Vagina (tissue), 2 donors: ENCODE measurements at regions not wholly inside any gene's neighbourhood (a gene's known extent, or its start where the extent isn't known, plus 50 kb on each side); places are given as distances from the start of the nearest gene placed in this dataset.

Experiments
- DNase-seq, 2 donors: peaks; one replicate each; pipeline ENCODE4 v3.0.0-alpha.2; 2017; ENCODE audit errors: extremely low spot score in 2 of 2
- H3K27ac ChIP-seq: fragments of 200-600 bp; sonication (generic); one replicate; pipeline ENCODE4 v1.5.1; 2019
- H3K27me3 ChIP-seq: fragments of 200-600 bp; sonication (generic); one replicate; pipeline ENCODE4 v1.5.1; 2019
- H3K36me3 ChIP-seq, 2 donors: fragments of 200-600 bp; sonication (generic); one replicate each; pipeline ENCODE4 v1.5.1; 2017 to 2019
- H3K4me1 ChIP-seq: fragments of 200-600 bp; sonication (generic); one replicate; pipeline ENCODE4 v1.5.1; 2019
- H3K4me3 ChIP-seq, 2 donors: fragments of 200-600 bp; sonication (generic); 1 replicate in 1 of 2; 2 replicates in 1 of 2; pipeline ENCODE4 v1.5.1; 2016 to 2019
- H3K9me3 ChIP-seq: fragments of 200-600 bp; sonication (generic); one replicate; pipeline ENCODE4 v1.5.1; 2019
- CTCF ChIP-seq, 3 experiments: fragments of 450-650 bp in 2 of 3; fragments of 200-600 bp in 1 of 3; sonication (generic) in 1 of 3; IDR thresholded peaks; one replicate each; pipeline ENCODE4 v1.5.1; 2017 to 2019; ENCODE audit warnings: antibody characterized with exemption in 3 of 3, mild to moderate bottlenecking in 2 of 3, moderate library complexity in 2 of 3
- POLR2A ChIP-seq, 2 donors: fragments of 450-650 bp; IDR thresholded peaks; one replicate each; pipeline ENCODE4 v1.6.1; 2017; ENCODE audit warnings: antibody characterized with exemption in 2 of 2, mild to moderate bottlenecking in 2 of 2, moderate library complexity in 2 of 2
- POLR2AphosphoS5 ChIP-seq, 2 donors: sonication (generic); formaldehyde crosslinking; IDR thresholded peaks; one replicate each; pipeline ENCODE4 v1.9.0; 2017; ENCODE audit warnings: antibody characterized with exemption in 2 of 2, mild to moderate bottlenecking in 2 of 2, low read depth in 1 of 2; ENCODE audit not compliant: insufficient read depth in 1 of 2
- intact Hi-C: fragments of 100-400 bp; cut with DNase I; formaldehyde crosslinking; loops from one replicate; pipeline ENCODE4 v1.15.1; 2023

GRCh38 chr5:179422213-179422855 is 77.1 kb upstream of the ADAMTS2 start:
- no peak overlapping the region for H3K4me3 ChIP-seq
- no peak overlapping the region for H3K27ac ChIP-seq
- no peak for DNase-seq
- H3K36me3 ChIP-seq, result no peaks in the 10 kb centered on the region
- intact Hi-C loops, result no loop called here
- H3K9me3 ChIP-seq, result no peaks in the 10 kb centered on the region
- TF ChIP-seq CTCF (IDR thresholded peaks at IDR 0.05) (no peak), POLR2AphosphoS5 (IDR thresholded peaks at IDR 0.05; ENCODE audit: insufficient read depth in 1 of 2, low read depth in 1 of 2) (no peak), POLR2A (IDR thresholded peaks at IDR 0.05) (no peak)
- no peaks in the 10 kb centered on the region for H3K27me3 ChIP-seq
- no peaks in the 10 kb centered on the region for H3K4me1 ChIP-seq

GRCh38 chr5:179421144-179421901 is 76.1 kb upstream of the ADAMTS2 start:
- DNase-seq, result no peak
- Histone ChIP-seq H3K4me3 (no peak overlapping the region), H3K27me3 (no peaks in the 10 kb centered on the region), H3K9me3 (no peaks in the 10 kb centered on the region), H3K4me1 (no peaks in the 10 kb centered on the region), H3K36me3 (no peaks in the 10 kb centered on the region), H3K27ac (no peak overlapping the region)
- intact Hi-C loops, result no loop called here
- TF ChIP-seq POLR2A (IDR thresholded peaks at IDR 0.05) (no peak), CTCF (IDR thresholded peaks at IDR 0.05) (no peak), POLR2AphosphoS5 (IDR thresholded peaks at IDR 0.05; ENCODE audit: insufficient read depth in 1 of 2, low read depth in 1 of 2) (no peak)

GRCh38 chr5:179420476-179420875 is 75.2 kb upstream of the ADAMTS2 start:
- no peak for DNase-seq
- no peak for TF ChIP-seq POLR2A (IDR thresholded peaks at IDR 0.05)
- Histone ChIP-seq H3K27ac (no peak overlapping the region), H3K4me3 (no peak overlapping the region), H3K27me3 (no peaks in the 10 kb centered on the region), H3K9me3 (no peaks in the 10 kb centered on the region), H3K36me3 (no peaks in the 10 kb centered on the region), H3K4me1 (no peaks in the 10 kb centered on the region)
- intact Hi-C loops, result no loop called here

GRCh38 chr5:179418972-179419371 is 73.7 kb upstream of the ADAMTS2 start:
- no peaks in the 10 kb centered on the region for H3K36me3 ChIP-seq
- no peak overlapping the region for H3K27ac ChIP-seq
- intact Hi-C loops, result no loop called here
- no peaks in the 10 kb centered on the region for H3K4me1 ChIP-seq
- no peak overlapping the region for H3K4me3 ChIP-seq
- TF ChIP-seq POLR2A (IDR thresholded peaks at IDR 0.05) (no peak), CTCF (IDR thresholded peaks at IDR 0.05) (no peak), POLR2AphosphoS5 (IDR thresholded peaks at IDR 0.05; ENCODE audit: insufficient read depth in 1 of 2, low read depth in 1 of 2) (no peak)
- H3K9me3 ChIP-seq, result no peaks in the 10 kb centered on the region
- H3K27me3 ChIP-seq, result no peaks in the 10 kb centered on the region
- no peak for DNase-seq

- TF ChIP-seq CTCF (IDR thresholded peaks at IDR 0.05), result no peak
- TF ChIP-seq POLR2A (IDR thresholded peaks at IDR 0.05), result no peak
- DNase-seq, result no peak
- no peaks in the 10 kb centered on the region for H3K27me3 ChIP-seq
- H3K36me3 ChIP-seq, result no peaks in the 10 kb centered on the region
- H3K4me1 ChIP-seq, result no peaks in the 10 kb centered on the region
- intact Hi-C loops, result no loop called here
- no peak overlapping the region for H3K27ac ChIP-seq
- no peak overlapping the region for H3K4me3 ChIP-seq
- H3K9me3 ChIP-seq, result no peaks in the 10 kb centered on the region
Observed at GRCh38 chr5:179417696-179418095, 72.4 kb upstream of the ADAMTS2 start.
